IMR-90 (cell line): ENCODE measurements at regions not wholly inside any gene's neighbourhood (a gene's known extent, or its start where the extent isn't known, plus 50 kb on each side); places are given as distances from the start of the nearest gene placed in this dataset.

Experiments
- ATAC-seq: fragments of 200-7000 bp; cut with Tn5 transposase; 2 replicates; pipeline ENCODE4 v1.9.1; 2020; ENCODE audit warnings: low read depth, mild to moderate bottlenecking, moderate library complexity
- BruUV-seq: library from RNA; stranded (reverse); fragments of 400-500 nt; replicated peaks from 2 replicates; lab custom pipeline; 2021; lab: Mats Ljungman, UMichigan
- CTCF ChIA-PET: fragments of 300-600 bp; formaldehyde crosslinking; extraction: SDS; loops from one replicate; lab custom pipeline; 2021; ENCODE audit warnings: antibody characterized with exemption; lab: Yijun Ruan, JAX
- POLR2A ChIA-PET: fragments of 300-600 bp; sonication (Branson Sonifier 250); formaldehyde crosslinking; loops from one replicate; lab custom pipeline; 2022; ENCODE audit warnings: antibody characterized with exemption; ENCODE audit not compliant: unreplicated experiment; lab: Charles Lee
- DNase-seq: peaks from one replicate; pipeline ENCODE4 v3.0.0; 2013
- H2AFZ ChIP-seq: replicated peaks from 2 replicates; pipeline ENCODE3; 2013; ENCODE audit warnings: low read length, mild to moderate bottlenecking; ENCODE audit not compliant: poor library complexity
- H2AK5ac ChIP-seq: 2 replicates; pipeline ENCODE4 v1.6.1; 2013; ENCODE audit warnings: low read depth, low read length, inconsistent platforms
- H2AK9ac ChIP-seq: replicated peaks from 2 replicates; pipeline ENCODE3; 2013; ENCODE audit warnings: mild to moderate bottlenecking, low read depth, low read length, moderate library complexity; ENCODE audit not compliant: poor library complexity
- H2BK120ac ChIP-seq: 2 replicates; pipeline ENCODE4 v1.6.1; 2013; ENCODE audit warnings: low read depth, low read length, inconsistent platforms
- H2BK15ac ChIP-seq: 3 replicates; pipeline ENCODE4 v1.6.1; 2013; ENCODE audit warnings: low read depth, low read length, inconsistent platforms
- H2BK20ac ChIP-seq: 2 replicates; pipeline ENCODE4 v1.6.1; 2013; ENCODE audit warnings: low read depth, mild to moderate bottlenecking, inconsistent platforms, low read length, moderate library complexity
- H2BK5ac ChIP-seq: 2 replicates; pipeline ENCODE4 v1.6.1; 2013; ENCODE audit warnings: mild to moderate bottlenecking, low read depth, low read length, inconsistent platforms; ENCODE audit not compliant: poor library complexity, severe bottlenecking
- H3K14ac ChIP-seq: replicated peaks from 2 replicates; pipeline ENCODE4 v1.6.1; 2013; ENCODE audit warnings: low read depth, low read length, inconsistent platforms
- H3K18ac ChIP-seq: 2 replicates; pipeline ENCODE4 v1.6.1; 2013; ENCODE audit warnings: low read depth, low read length, control low read depth
- H3K23ac ChIP-seq: 2 replicates; pipeline ENCODE4 v1.6.1; 2013; ENCODE audit warnings: low read depth, low read length, inconsistent platforms
- H3K27ac ChIP-seq: 2 replicates; pipeline ENCODE4 v1.5.1; 2013; ENCODE audit warnings: mild to moderate bottlenecking, control low read depth, low read length; ENCODE audit not compliant: insufficient read depth
- H3K27me3 ChIP-seq: 2 replicates; pipeline ENCODE4 v1.6.1; 2013; ENCODE audit warnings: low read length; ENCODE audit not compliant: control insufficient read depth, insufficient read depth
- H3K36me3 ChIP-seq: 2 replicates; pipeline ENCODE4 v1.6.1; 2013; ENCODE audit warnings: low read length, mixed read lengths; ENCODE audit not compliant: control insufficient read depth, insufficient read depth
- H3K4ac ChIP-seq: 2 replicates; pipeline ENCODE4 v1.6.1; 2013; ENCODE audit warnings: low read depth, low read length, inconsistent platforms
- H3K4me1 ChIP-seq: 2 replicates; pipeline ENCODE4 v1.6.1; 2013; ENCODE audit warnings: low read length, mixed read lengths; ENCODE audit not compliant: control insufficient read depth, insufficient read depth
- H3K4me2 ChIP-seq: 2 replicates; pipeline ENCODE4 v1.6.1; 2013; ENCODE audit warnings: low read depth, mild to moderate bottlenecking, control low read depth, low read length, moderate library complexity
- H3K4me3 ChIP-seq: 2 replicates; pipeline ENCODE4 v1.5.1; 2013; ENCODE audit warnings: low read depth, mild to moderate bottlenecking, control low read depth, low read length, moderate library complexity; ENCODE audit not compliant: insufficient read depth
- H3K56ac ChIP-seq: 2 replicates; pipeline ENCODE4 v1.6.1; 2013; ENCODE audit warnings: low read length, inconsistent platforms; ENCODE audit not compliant: insufficient read depth; ENCODE audit errors: extremely low read depth
- H3K79me1 ChIP-seq, 2 experiments: 2 replicates each; pipeline ENCODE4 v1.6.1; 2013; ENCODE audit warnings: low read length in 2 of 2, inconsistent platforms in 1 of 2, low read depth in 1 of 2
- H3K9ac ChIP-seq: 2 replicates; pipeline ENCODE4 v1.6.1; 2013; ENCODE audit warnings: low read depth, low read length, control low read depth
- H3K9me1 ChIP-seq: 2 replicates; pipeline ENCODE4 v1.6.1; 2013; ENCODE audit warnings: low read length, inconsistent platforms; ENCODE audit not compliant: insufficient read depth
- H3K9me3 ChIP-seq: 2 replicates; pipeline ENCODE4 v1.6.1; 2013; ENCODE audit warnings: low read length; ENCODE audit not compliant: control insufficient read depth, insufficient read depth
- H4K20me1 ChIP-seq: 2 replicates; pipeline ENCODE4 v1.6.1; 2013; ENCODE audit warnings: low read length, inconsistent platforms; ENCODE audit not compliant: insufficient read depth
- H4K5ac ChIP-seq: 2 replicates; pipeline ENCODE4 v1.6.1; 2013; ENCODE audit warnings: mild to moderate bottlenecking, low read depth, low read length, control low read depth
- H4K8ac ChIP-seq, 2 experiments: 2 replicates each; pipeline ENCODE4 v1.6.1; 2013; ENCODE audit warnings: low read depth in 2 of 2, low read length in 2 of 2, control low read depth in 1 of 2, inconsistent platforms in 1 of 2
- H4K91ac ChIP-seq: 2 replicates; pipeline ENCODE4 v1.6.1; 2013; ENCODE audit warnings: low read depth, low read length, inconsistent platforms; ENCODE audit not compliant: insufficient read depth
- CEBPB ChIP-seq: IDR thresholded peaks from 2 replicates; pipeline ENCODE4 v1.6.1; 2012; ENCODE audit warnings: low read depth, low read length, improper control_type of control experiment
- MAFK ChIP-seq: IDR thresholded peaks from 2 replicates; pipeline ENCODE4 v1.6.1; 2012; ENCODE audit warnings: low read depth, low read length, improper control_type of control experiment
- MXI1 ChIP-seq: IDR thresholded peaks from 2 replicates; pipeline ENCODE4 v1.6.1; 2012; ENCODE audit warnings: low read depth, mild to moderate bottlenecking, low read length, moderate library complexity, borderline replicate concordance
- POLR2A ChIP-seq: IDR thresholded peaks from 2 replicates; pipeline ENCODE4 v1.6.1; 2012; ENCODE audit warnings: mild to moderate bottlenecking, low read depth, low read length
- USF2 ChIP-seq: fragments of 150-350 bp; IDR thresholded peaks from 2 replicates; pipeline ENCODE4 v1.6.1; 2017; ENCODE audit warnings: mild to moderate bottlenecking, antibody characterized with exemption, low read length, low read depth
- WGBS, 2 experiments: methylation state at CpG; one replicate each; pipeline versions ENCODE4 v1.1.5 to v1.1.7; 2013; ENCODE audit warnings: missing lambda C conversion rate in 2 of 2; ENCODE audit not compliant: insufficient read length in 1 of 2; ENCODE audit errors: extremely low coverage in 2 of 2; 5-methylcytosine and 5-hydroxymethylcytosine counted together
- dilution Hi-C: fragments of 300-500 bp; cut with HindIII; formaldehyde crosslinking; loops from one replicate; pipeline ENCODE4 v1.14.3; 2018; ENCODE audit warnings: low sequenced_read_pairs; ENCODE audit not compliant: unreplicated experiment
- in situ Hi-C: fragments of 300-500 bp; cut with MboI; formaldehyde crosslinking; loops from 3 replicates; pipeline ENCODE4 v1.14.3; 2019; ENCODE audit warnings: low sequenced_read_pairs, inconsistent platforms, mixed read lengths
- intact Hi-C: fragments of 100-400 bp; cut with micrococcal nuclease; formaldehyde crosslinking; loops from 2 replicates; pipeline ENCODE4 v1.10.0; 2022

DNA sequence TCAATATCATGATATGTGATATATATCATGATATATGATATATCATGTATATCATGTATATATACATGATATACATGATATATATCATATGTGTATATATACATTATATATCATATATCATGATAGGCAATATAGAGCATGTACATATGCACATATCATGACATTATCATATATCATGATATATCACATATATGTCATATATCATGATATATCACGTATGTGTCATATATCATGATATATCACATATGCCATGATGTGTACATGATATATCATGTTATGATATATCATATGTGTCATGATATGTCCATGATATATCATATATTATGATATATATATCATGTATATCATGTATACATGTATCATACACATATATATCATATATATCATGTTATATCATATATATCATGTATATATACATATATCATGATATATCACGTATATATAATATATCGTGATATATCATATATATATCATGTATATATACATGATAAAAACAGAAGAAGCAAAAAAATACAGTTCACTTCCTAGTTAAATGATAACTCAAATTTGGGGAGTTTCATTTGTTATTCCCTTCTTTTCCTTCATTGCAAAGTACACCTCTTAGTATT lies 670.1 kb upstream of the EPHA5 start:
- in situ Hi-C loops, result no loop called here
- POLR2A ChIA-PET, result no interaction called here
- Histone ChIP-seq H2AK9ac (no peak overlapping the region), H3K9me3 (peaks cover 1% of the 10 kb centered on the region; the same call in 1 of the 2 replicates), H3K4ac (no peak overlapping the region), H3K4me1 (no peaks in the 10 kb centered on the region), H2BK15ac (no peak overlapping the region), H3K4me2 (no peak overlapping the region), H3K27ac (no peak overlapping the region), H3K36me3 (no peaks in the 10 kb centered on the region), H3K9me1 (no peaks in the 10 kb centered on the region), H2BK20ac (no peak overlapping the region), H2AK5ac (no peak overlapping the region), H2BK5ac (no peak overlapping the region), H4K8ac (no peak overlapping the region), H4K91ac (no peak overlapping the region), H2AFZ (no peak overlapping the region), H3K14ac (no peak overlapping the region), H3K27me3 (no peaks in the 10 kb centered on the region), H4K5ac (no peak overlapping the region), H3K9ac (no peak overlapping the region), H3K23ac (no peak overlapping the region), H2BK120ac (no peak overlapping the region), H3K18ac (no peak overlapping the region), H3K79me1 (no peaks in the 10 kb centered on the region), H3K4me3 (no peak overlapping the region), H3K56ac (no peak overlapping the region), H4K20me1 (no peaks in the 10 kb centered on the region)
- BruUV-seq, result no TSS peak
- no CpG with 5 or more reads among the region's 3 CpGs for WGBS, 2 experiments
- intact Hi-C loops, result no loop called here
- TF ChIP-seq MXI1, result no peak
- TF ChIP-seq CEBPB, result no peak
- no peak for TF ChIP-seq POLR2A
- TF ChIP-seq MAFK, result no peak
- TF ChIP-seq USF2, result no peak
- no peak for ATAC-seq
- no peak for DNase-seq
- CTCF ChIA-PET, result no interaction called here
- dilution Hi-C loops, result no loop called here
